H9 (cell line): ENCODE measurements at regions not wholly inside any gene's neighbourhood (a gene's known extent, or its start where the extent isn't known, plus 50 kb on each side); places are given as distances from the start of the nearest gene placed in this dataset.

Experiments
- DNase-seq: peaks from one replicate; pipeline ENCODE4 v3.0.0-alpha.2; 2017
- H2AFZ ChIP-seq: one replicate; pipeline ENCODE4 v1.6.1; 2013; ENCODE audit warnings: mild to moderate bottlenecking, low read length, control low read depth, moderate library complexity
- H2AK5ac ChIP-seq: 2 replicates; pipeline ENCODE4 v1.6.1; 2013; ENCODE audit warnings: low read length, control low read depth, mixed read lengths; ENCODE audit not compliant: insufficient read length
- H2BK120ac ChIP-seq: one replicate; pipeline ENCODE4 v1.6.1; 2013; ENCODE audit warnings: low read depth, mild to moderate bottlenecking, low read length, control low read depth, inconsistent platforms; ENCODE audit not compliant: poor library complexity, severe bottlenecking
- H2BK12ac ChIP-seq: 2 replicates; pipeline ENCODE4 v1.6.1; 2013; ENCODE audit warnings: low read length, control low read depth, mixed read lengths, low read depth; ENCODE audit not compliant: insufficient read length
- H2BK15ac ChIP-seq: 2 replicates; pipeline ENCODE4 v1.6.1; 2013; ENCODE audit warnings: low read depth, low read length, control low read depth
- H2BK20ac ChIP-seq: one replicate; pipeline ENCODE4 v1.6.1; 2013; ENCODE audit warnings: low read depth, mild to moderate bottlenecking, low read length, control low read depth, inconsistent platforms; ENCODE audit not compliant: poor library complexity, severe bottlenecking
- H2BK5ac ChIP-seq: 2 replicates; pipeline ENCODE4 v1.6.1; 2013; ENCODE audit warnings: low read length, control low read depth, mixed read lengths; ENCODE audit not compliant: insufficient read length
- H3K14ac ChIP-seq: 2 replicates; pipeline ENCODE4 v1.6.1; 2013; ENCODE audit warnings: low read length, control low read depth; ENCODE audit not compliant: insufficient read depth
- H3K18ac ChIP-seq: 2 replicates; pipeline ENCODE4 v1.6.1; 2013; ENCODE audit warnings: low read depth, mild to moderate bottlenecking, mixed read lengths, low read length, control low read depth; ENCODE audit not compliant: insufficient read length
- H3K23ac ChIP-seq: 2 replicates; pipeline ENCODE4 v1.6.1; 2013; ENCODE audit warnings: low read length, control low read depth, mixed read lengths, low read depth; ENCODE audit not compliant: insufficient read length
- H3K23me2 ChIP-seq: 2 replicates; pipeline ENCODE4 v1.6.1; 2013; ENCODE audit warnings: low read depth, mild to moderate bottlenecking, mixed read lengths, low read length, control low read depth; ENCODE audit not compliant: insufficient read length, poor library complexity, severe bottlenecking
- H3K27ac ChIP-seq: 2 replicates; pipeline ENCODE4 v1.5.1; 2013; ENCODE audit warnings: low read length, control low read depth, mixed read lengths, low read depth; ENCODE audit not compliant: insufficient read length
- H3K27me3 ChIP-seq: 2 replicates; pipeline ENCODE4 v1.6.1; 2013; ENCODE audit warnings: low read length, control low read depth, inconsistent platforms; ENCODE audit not compliant: insufficient read depth
- H3K4ac ChIP-seq: 2 replicates; pipeline ENCODE4 v1.6.1; 2013; ENCODE audit warnings: low read depth, mild to moderate bottlenecking, control low read depth, inconsistent platforms, low read length, moderate library complexity
- H3K4me1 ChIP-seq: 2 replicates; pipeline ENCODE4 v1.6.1; 2013; ENCODE audit warnings: low read length, control low read depth, inconsistent platforms; ENCODE audit not compliant: insufficient read depth
- H3K4me2 ChIP-seq: 2 replicates; pipeline ENCODE4 v1.6.1; 2013; ENCODE audit warnings: low read length, control low read depth, mixed read lengths; ENCODE audit not compliant: insufficient read length, insufficient read depth
- H3K56ac ChIP-seq: 2 replicates; pipeline ENCODE4 v1.6.1; 2013; ENCODE audit warnings: low read depth, mild to moderate bottlenecking, mixed read lengths, low read length, control low read depth; ENCODE audit not compliant: insufficient read length
- H3K79me1 ChIP-seq: 2 replicates; pipeline ENCODE4 v1.6.1; 2013; ENCODE audit warnings: low read depth, mild to moderate bottlenecking, moderate library complexity, low read length, control low read depth, inconsistent platforms; ENCODE audit not compliant: insufficient read depth, poor library complexity, severe bottlenecking
- H3K79me2 ChIP-seq: 2 replicates; pipeline ENCODE4 v1.6.1; 2013; ENCODE audit warnings: low read length, control low read depth, inconsistent platforms; ENCODE audit not compliant: insufficient read depth
- H3K9ac ChIP-seq: 2 replicates; pipeline ENCODE4 v1.6.1; 2013; ENCODE audit warnings: low read length, control low read depth, mixed read lengths; ENCODE audit not compliant: insufficient read length; ENCODE audit errors: extremely low read depth
- H3K9me3 ChIP-seq: one replicate; pipeline ENCODE4 v1.6.1; 2013; ENCODE audit warnings: low read depth, low read length, inconsistent platforms; ENCODE audit not compliant: control insufficient read depth
- H3T11ph ChIP-seq: one replicate; pipeline ENCODE4 v1.6.1; 2013; ENCODE audit warnings: mild to moderate bottlenecking, low read length, control low read depth, inconsistent platforms
- H4K20me1 ChIP-seq: one replicate; pipeline ENCODE4 v1.6.1; 2013; ENCODE audit not compliant: control insufficient read depth, insufficient read length, insufficient read depth
- H4K5ac ChIP-seq: 2 replicates; pipeline ENCODE4 v1.6.1; 2013; ENCODE audit warnings: low read depth, mild to moderate bottlenecking, mixed read lengths, low read length, control low read depth; ENCODE audit not compliant: insufficient read length
- H4K8ac ChIP-seq: replicated peaks from 2 replicates; pipeline ENCODE4 v1.6.1; 2013; ENCODE audit warnings: low read length, control low read depth, mixed read lengths, low read depth; ENCODE audit not compliant: insufficient read length
- H4K91ac ChIP-seq: 2 replicates; pipeline ENCODE4 v1.6.1; 2013; ENCODE audit warnings: low read depth, mild to moderate bottlenecking, moderate library complexity, mixed read lengths, low read length, control low read depth; ENCODE audit not compliant: insufficient read length
- H3K27ac Mint-ChIP-seq, 3 experiments: 2 replicates in 2 of 3; 3 replicates in 1 of 3; pipeline ENCODE4 v1.8.0; 2020 to 2021; ENCODE audit warnings: mixed read lengths in 3 of 3, mild to moderate bottlenecking in 1 of 3, moderate library complexity in 1 of 3
- H3K27me3 Mint-ChIP-seq: 2 replicates; pipeline ENCODE4 v1.8.0; 2021; ENCODE audit warnings: low read depth, mild to moderate bottlenecking, moderate library complexity, mixed read lengths
- H3K36me3 Mint-ChIP-seq, 3 experiments: 2 replicates in 2 of 3; 3 replicates in 1 of 3; pipeline ENCODE4 v1.8.0; 2020 to 2021; ENCODE audit warnings: low read depth in 3 of 3, mixed read lengths in 3 of 3; ENCODE audit not compliant: insufficient read depth in 1 of 3
- H3K4me1 Mint-ChIP-seq, 2 experiments: 2 replicates each; pipeline ENCODE4 v1.8.0; 2020; ENCODE audit warnings: mixed read lengths in 2 of 2
- H3K4me3 Mint-ChIP-seq, 2 experiments: 2 replicates in 1 of 2; 3 replicates in 1 of 2; pipeline ENCODE4 v1.8.0; 2020 to 2021; ENCODE audit warnings: mild to moderate bottlenecking in 2 of 2, mixed read lengths in 2 of 2, moderate library complexity in 1 of 2
- H3K9me3 Mint-ChIP-seq, 2 experiments: 2 replicates in 1 of 2; 3 replicates in 1 of 2; pipeline ENCODE4 v1.8.0; 2020; ENCODE audit warnings: mild to moderate bottlenecking in 2 of 2, mixed read lengths in 2 of 2, moderate library complexity in 1 of 2
- WGBS: extraction: QIAGEN DNeasy Blood & Tissue Kit; methylation state at CpG from one replicate; pipeline ENCODE4 v1.1.7; 2013; ENCODE audit warnings: missing lambda C conversion rate, low lambda C conversion rate, mixed read lengths; ENCODE audit not compliant: insufficient read length; ENCODE audit errors: extremely low coverage; 5-methylcytosine and 5-hydroxymethylcytosine counted together
- TF ChIP-seq, protein P1 (sequence below): fragments of 200-600 bp; sonication (generic); conservative IDR thresholded peaks from 3 replicates; pipeline ENCODE4 v1.8.0; 2021; ENCODE audit warnings: antibody characterized with exemption, mild to moderate bottlenecking

DNA sequence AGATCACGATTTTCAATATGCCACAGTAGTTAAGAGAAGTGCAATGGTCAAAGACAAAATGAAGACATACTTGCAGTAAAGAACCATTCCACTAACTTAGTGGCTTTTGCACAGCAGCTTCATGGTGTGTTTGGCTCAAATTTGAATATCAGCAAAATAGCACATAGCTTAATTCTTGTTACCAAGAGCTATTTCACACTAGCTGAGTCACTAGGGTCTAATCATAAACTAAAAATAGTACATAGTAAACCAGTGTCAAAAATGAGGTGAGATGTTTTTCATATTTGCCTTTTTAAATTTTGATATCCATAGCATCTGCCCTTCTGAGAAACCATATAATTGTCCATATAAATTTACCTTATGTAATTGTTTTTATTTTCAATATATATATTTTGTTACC is 325.0 kb upstream of the LUZP2 start:
- no peak overlapping the region for H3K4me3 Mint-ChIP-seq

More for the DNA sequence above, 325.0 kb upstream of the LUZP2 start:
- no peak overlapping the region for H3T11ph ChIP-seq
- H3K4me2 ChIP-seq: no peak overlapping the region
- H3K14ac ChIP-seq: no peak overlapping the region
- no peak overlapping the region for H3K27ac ChIP-seq
- no peaks in the 10 kb centered on the region for H3K79me2 ChIP-seq
- Mint-ChIP-seq H3K9me3 (no peaks in the 10 kb centered on the region), H3K36me3 (no peaks in the 10 kb centered on the region), H3K4me1 (peaks cover 0 to 4% of the 10 kb centered on the region in 2 experiments; a peak in 2 of 4 replicates), H3K27ac (no peak overlapping the region), H3K27me3 (no peaks in the 10 kb centered on the region)
- H3K4ac ChIP-seq: no peak overlapping the region
- H4K91ac ChIP-seq: no peak overlapping the region
- TF ChIP-seq, protein P1, sequence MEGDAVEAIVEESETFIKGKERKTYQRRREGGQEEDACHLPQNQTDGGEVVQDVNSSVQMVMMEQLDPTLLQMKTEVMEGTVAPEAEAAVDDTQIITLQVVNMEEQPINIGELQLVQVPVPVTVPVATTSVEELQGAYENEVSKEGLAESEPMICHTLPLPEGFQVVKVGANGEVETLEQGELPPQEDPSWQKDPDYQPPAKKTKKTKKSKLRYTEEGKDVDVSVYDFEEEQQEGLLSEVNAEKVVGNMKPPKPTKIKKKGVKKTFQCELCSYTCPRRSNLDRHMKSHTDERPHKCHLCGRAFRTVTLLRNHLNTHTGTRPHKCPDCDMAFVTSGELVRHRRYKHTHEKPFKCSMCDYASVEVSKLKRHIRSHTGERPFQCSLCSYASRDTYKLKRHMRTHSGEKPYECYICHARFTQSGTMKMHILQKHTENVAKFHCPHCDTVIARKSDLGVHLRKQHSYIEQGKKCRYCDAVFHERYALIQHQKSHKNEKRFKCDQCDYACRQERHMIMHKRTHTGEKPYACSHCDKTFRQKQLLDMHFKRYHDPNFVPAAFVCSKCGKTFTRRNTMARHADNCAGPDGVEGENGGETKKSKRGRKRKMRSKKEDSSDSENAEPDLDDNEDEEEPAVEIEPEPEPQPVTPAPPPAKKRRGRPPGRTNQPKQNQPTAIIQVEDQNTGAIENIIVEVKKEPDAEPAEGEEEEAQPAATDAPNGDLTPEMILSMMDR: no peak
- no peak overlapping the region for H2BK5ac ChIP-seq
- no CpG with 5 or more reads among the region's 1 CpG for WGBS
- H3K23ac ChIP-seq: no peak overlapping the region
- no peak overlapping the region for H3K18ac ChIP-seq
- H3K9ac ChIP-seq: no peak overlapping the region
- no peak for DNase-seq
- no peaks in the 10 kb centered on the region for H3K27me3 ChIP-seq
- no peak overlapping the region for H4K8ac ChIP-seq
- H2BK120ac ChIP-seq: no peak overlapping the region
- no peak overlapping the region for H2AK5ac ChIP-seq
- H2AFZ ChIP-seq: no peak overlapping the region
- no peak overlapping the region for H2BK12ac ChIP-seq
- H3K9me3 ChIP-seq: no peaks in the 10 kb centered on the region
- no peak overlapping the region for H2BK20ac ChIP-seq
- no peak overlapping the region for H4K5ac ChIP-seq
- no peaks in the 10 kb centered on the region for H3K79me1 ChIP-seq
- H3K56ac ChIP-seq: no peak overlapping the region
- H3K4me1 ChIP-seq: no peaks in the 10 kb centered on the region
- H3K23me2 ChIP-seq: no peaks in the 10 kb centered on the region
- no peaks in the 10 kb centered on the region for H4K20me1 ChIP-seq
- no peak overlapping the region for H2BK15ac ChIP-seq
